K562 (cell line): ENCODE measurements at regions not wholly inside any gene's neighbourhood (a gene's known extent, or its start where the extent isn't known, plus 50 kb on each side); places are given as distances from the start of the nearest gene placed in this dataset.

Experiments
- ATAC-seq: fragments of 200-7000 bp; cut with Tn5 transposase; 3 replicates; pipeline ENCODE4 v1.9.1; 2020; ENCODE audit warnings: moderate library complexity
- BruUV-seq: library from RNA; stranded (reverse); fragments of 400-500 nt; replicated peaks from 2 replicates; lab custom pipeline; 2021; lab: Mats Ljungman, UMichigan
- CTCF ChIA-PET: fragments of 300-600 bp; formaldehyde crosslinking; extraction: SDS; loops from one replicate; lab custom pipeline; 2021; ENCODE audit warnings: low intra/inter-chr PET ratio; lab: Yijun Ruan, JAX
- POLR2A ChIA-PET: fragments of 300-600, 350-650 bp; sonication (Branson Sonifier 250); formaldehyde crosslinking; extraction: SDS; loops from one replicate; lab custom pipeline; 2021; ENCODE audit warnings: antibody characterized with exemption, inconsistent platforms; lab: Yijun Ruan, JAX
- DNase-seq, 4 experiments: peaks; one replicate each; pipeline versions ENCODE4 v3.0.0 to v3.0.0-alpha.2; 2011 to 2018; ENCODE audit warnings: low spot score in 3 of 4, mixed read lengths in 3 of 4; ENCODE audit errors: extremely low read depth in 1 of 4
- FAIRE-seq: peaks from 2 replicates; lab custom pipeline; 2011; peaks lifted over from hg19 to GRCh38; lab: Jason Lieb, UNC
- H2AFZ ChIP-seq: 2 replicates; pipeline ENCODE4 v1.6.0; 2011; ENCODE audit warnings: low read depth, low read length, control low read depth, inconsistent platforms
- H3K27ac ChIP-seq: fragments of 200-600 bp; 3 replicates; pipeline ENCODE4 v1.8.0; 2011; ENCODE audit warnings: low read depth, mild to moderate bottlenecking, control low read depth, inconsistent platforms, low read length, moderate library complexity, mixed read lengths; ENCODE audit errors: extremely low read depth
- H3K27me3 ChIP-seq, 2 experiments: fragments of 300-600 bp in 1 of 2; 2 replicates in 1 of 2; 3 replicates in 1 of 2; pipeline versions ENCODE4 v1.6.0 to v1.8.0; 2011; ENCODE audit warnings: inconsistent platforms in 2 of 2, low read length in 2 of 2, mild to moderate bottlenecking in 1 of 2, mixed read lengths in 1 of 2, moderate library complexity in 1 of 2; ENCODE audit not compliant: control insufficient read depth in 2 of 2, insufficient read depth in 2 of 2
- H3K36me3 ChIP-seq: fragments of 300-600 bp; 3 replicates; pipeline ENCODE4 v1.8.0; 2011; ENCODE audit warnings: mild to moderate bottlenecking, low read length, inconsistent platforms; ENCODE audit not compliant: control insufficient read depth, insufficient read depth
- H3K4me1 ChIP-seq, 2 experiments: fragments of 200-600 bp in 1 of 2; replicated peaks in 1 of 2; 2 replicates in 1 of 2; 3 replicates in 1 of 2; pipeline versions ENCODE4 v1.5.1 to v1.8.0; 2011; ENCODE audit warnings: inconsistent platforms in 2 of 2, low read length in 2 of 2, mild to moderate bottlenecking in 1 of 2, mixed read lengths in 1 of 2, moderate library complexity in 1 of 2; ENCODE audit not compliant: control insufficient read depth in 2 of 2, insufficient read depth in 2 of 2
- H3K4me2 ChIP-seq: 2 replicates; pipeline ENCODE4 v1.6.1; 2011; ENCODE audit warnings: low read length, control low read depth, inconsistent platforms, mixed read lengths; ENCODE audit not compliant: insufficient read depth
- H3K4me3 ChIP-seq: fragments of 200-600 bp; sonication (generic), shearing (Covaris generic); 2 replicates; pipeline ENCODE4 v1.5.1; 2016; ENCODE audit warnings: control low read depth, inconsistent platforms
- H3K79me2 ChIP-seq: fragments of 200-600 bp; 3 replicates; pipeline ENCODE4 v1.8.0; 2011; ENCODE audit warnings: low read length, inconsistent platforms; ENCODE audit not compliant: control insufficient read depth, insufficient read depth
- H3K9ac ChIP-seq, 2 experiments: 2 replicates each; pipeline versions ENCODE4 v1.6.0 to v1.6.1; 2011; ENCODE audit warnings: low read depth in 2 of 2, low read length in 2 of 2, control low read depth in 1 of 2, inconsistent platforms in 1 of 2, mild to moderate bottlenecking in 1 of 2, mixed read lengths in 1 of 2; ENCODE audit not compliant: insufficient read depth in 1 of 2
- H3K9me1 ChIP-seq: one replicate; pipeline ENCODE4 v1.6.0; 2011; ENCODE audit warnings: inconsistent platforms, mild to moderate bottlenecking, low read length, moderate library complexity; ENCODE audit not compliant: control insufficient read depth, insufficient read depth
- H3K9me3 ChIP-seq: replicated peaks from 2 replicates; pipeline ENCODE4 v1.5.1; 2011; ENCODE audit warnings: low read depth, low read length, inconsistent platforms; ENCODE audit not compliant: control insufficient read depth, insufficient read depth
- H4K20me1 ChIP-seq: replicated peaks from 2 replicates; pipeline ENCODE4 v1.6.1; 2011; ENCODE audit warnings: low read length, inconsistent platforms, mixed read lengths; ENCODE audit not compliant: control insufficient read depth, insufficient read depth
- ARID2 ChIP-seq: fragments of 450-650 bp; IDR thresholded peaks from 2 replicates; pipeline ENCODE4 v1.6.1; 2017; ENCODE audit warnings: antibody characterized with exemption, mild to moderate bottlenecking
- ILF3 ChIP-seq: fragments of 450-650 bp; IDR thresholded peaks from 2 replicates; pipeline ENCODE4 v1.6.1; 2018; ENCODE audit warnings: antibody characterized with exemption, mild to moderate bottlenecking, moderate library complexity, borderline replicate concordance
- KAT7 ChIP-seq: sonication (generic); formaldehyde crosslinking; IDR thresholded peaks from 2 replicates; pipeline ENCODE4 v1.8.0; 2022; ENCODE audit warnings: missing genetic modification reagents, mild to moderate bottlenecking, borderline replicate concordance
- KLF10 ChIP-seq: fragments of 250-450 bp; sonication (Bioruptor Pico); IDR thresholded peaks from 2 replicates; pipeline ENCODE4 v1.6.1; 2021; ENCODE audit warnings: matching md5 sums
- MTA2 ChIP-seq: fragments of 450-650 bp; IDR thresholded peaks from 2 replicates; pipeline ENCODE4 v1.6.1; 2016; ENCODE audit warnings: low read depth
- NCOA4 ChIP-seq: fragments of 450-650 bp; IDR thresholded peaks from 2 replicates; pipeline ENCODE4 v1.6.1; 2018; ENCODE audit warnings: mild to moderate bottlenecking; ENCODE audit not compliant: partially characterized antibody
- RAD21 ChIP-seq, 2 experiments: fragments of 250-450 bp in 1 of 2; fragments of 450-650 bp in 1 of 2; sonication (Bioruptor Pico) in 1 of 2; formaldehyde crosslinking in 1 of 2; IDR thresholded peaks in 1 of 2; conservative IDR thresholded peaks in 1 of 2; 2 replicates each; pipeline versions ENCODE4 v1.4.0 to v1.8.0; 2020 to 2022; ENCODE audit warnings: mild to moderate bottlenecking in 2 of 2, moderate library complexity in 1 of 2
- RBFOX2 ChIP-seq: fragments of 200-400 bp; formaldehyde crosslinking; IDR thresholded peaks from 2 replicates; pipeline ENCODE4 v1.6.1; 2017; ENCODE audit warnings: low read depth, mild to moderate bottlenecking, low read length, moderate library complexity
- RHOXF2B ChIP-seq: fragments of 250-450 bp; sonication (Bioruptor Pico); conservative IDR thresholded peaks from 2 replicates; pipeline ENCODE4 v1.5.1; 2021
- SMAD4 ChIP-seq: fragments of 250-450 bp; sonication (Bioruptor Pico); conservative IDR thresholded peaks from 2 replicates; pipeline ENCODE4 v1.8.0; 2021; ENCODE audit warnings: inconsistent platforms, mild to moderate bottlenecking, moderate library complexity
- SNIP1 ChIP-seq: fragments of 450-650 bp; IDR thresholded peaks from 2 replicates; pipeline ENCODE4 v1.7.1; 2017; ENCODE audit warnings: low read depth, mild to moderate bottlenecking
- ZNF217 ChIP-seq: sonication (generic); formaldehyde crosslinking; IDR thresholded peaks from 2 replicates; pipeline ENCODE4 v1.8.0; 2022; ENCODE audit warnings: mild to moderate bottlenecking, missing genetic modification reagents
- ZNF584 ChIP-seq: fragments of 200-800 bp; sonication (Bioruptor generic); IDR thresholded peaks from 2 replicates; pipeline ENCODE4 v1.6.1; 2016; ENCODE audit warnings: low read depth, mild to moderate bottlenecking, missing genetic modification characterization, missing compliant biosample characterization
- ZNF707 ChIP-seq: fragments of 250-450 bp; sonication (Bioruptor Pico); conservative IDR thresholded peaks from 2 replicates; pipeline ENCODE4 v1.8.0; 2022; ENCODE audit warnings: inconsistent platforms, mild to moderate bottlenecking, moderate library complexity
- ZNF766 ChIP-seq: fragments of 200-800 bp; sonication (Bioruptor generic); conservative IDR thresholded peaks from 2 replicates; pipeline ENCODE4 v1.6.1; 2016; ENCODE audit warnings: missing genetic modification characterization, missing compliant biosample characterization
- WGBS: fragments of 100-300 bp; shearing (Covaris generic); methylation state at CpG from one replicate; pipeline ENCODE4 v1.1.6; 2016; ENCODE audit warnings: low coverage, mixed read lengths; ENCODE audit not compliant: insufficient coverage; ENCODE audit errors: missing lambda C conversion rate; 5-methylcytosine and 5-hydroxymethylcytosine counted together
- in situ Hi-C: fragments of 300-500 bp; cut with MboI; formaldehyde crosslinking; loops from 4 replicates; pipeline ENCODE4 v1.15.0; 2018; ENCODE audit warnings: inconsistent platforms, mixed read lengths
- intact Hi-C: fragments of 100-400 bp; cut with micrococcal nuclease; formaldehyde crosslinking; loops from 2 replicates; pipeline ENCODE4 v1.14.2; 2022

- TF ChIP-seq RBFOX2 = no peak
- no peak for TF ChIP-seq ZNF707 (CRISPR knock-in tag)
Observed at GRCh38 chr13:62489731-62490130, 1074.1 kb upstream of the PCDH20 start (continued).

DNA sequence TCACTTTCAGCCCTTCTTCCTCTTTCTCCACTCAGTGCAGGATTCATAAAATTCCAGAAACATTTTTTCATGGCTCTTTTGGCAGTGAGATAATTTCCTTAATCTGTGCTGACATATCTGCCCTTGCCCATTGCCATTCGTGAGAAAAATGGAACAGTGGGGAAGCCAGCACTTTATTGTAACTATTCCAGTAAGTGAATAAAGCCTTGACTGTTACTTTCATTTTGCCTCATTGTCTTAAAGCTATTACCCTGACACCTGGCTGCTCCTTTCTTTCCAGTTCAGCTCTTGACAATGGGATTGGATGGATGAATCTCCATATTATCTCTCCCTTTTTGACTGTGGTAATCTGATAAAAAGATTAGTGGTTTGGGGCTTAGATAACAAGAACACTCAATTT lies 1068.1 kb upstream of the PCDH20 start:
- ChIA-PET CTCF (no interaction called here), POLR2A (no interaction called here)
- in situ Hi-C loops (no loop called here), intact Hi-C loops (no loop called here)
- Histone ChIP-seq H4K20me1 (no peaks in the 10 kb centered on the region), H3K79me2 (no peaks in the 10 kb centered on the region), H2AFZ (no peak overlapping the region), H3K36me3 (no peaks in the 10 kb centered on the region), H3K27ac (no peak overlapping the region), H3K9me3 (no peaks in the 10 kb centered on the region), H3K9ac (no peak overlapping the region), H3K4me1 (no peaks in the 10 kb centered on the region), H3K27me3 (no peaks in the 10 kb centered on the region), H3K9me1 (no peaks in the 10 kb centered on the region), H3K4me2 (no peak overlapping the region), H3K4me3 (no peak overlapping the region)
- TF ChIP-seq ZNF584 (no peak), MTA2 (no peak), RHOXF2B (CRISPR knock-in tag) (no peak), NCOA4 (no peak), ARID2 (no peak)
- FAIRE-seq (no peak), DNase-seq (no peak), ATAC-seq (no peak)
- BruUV-seq = no TSS peak
- 0% methylated on average over 1 of the region's 1 CpG for WGBS

DNA sequence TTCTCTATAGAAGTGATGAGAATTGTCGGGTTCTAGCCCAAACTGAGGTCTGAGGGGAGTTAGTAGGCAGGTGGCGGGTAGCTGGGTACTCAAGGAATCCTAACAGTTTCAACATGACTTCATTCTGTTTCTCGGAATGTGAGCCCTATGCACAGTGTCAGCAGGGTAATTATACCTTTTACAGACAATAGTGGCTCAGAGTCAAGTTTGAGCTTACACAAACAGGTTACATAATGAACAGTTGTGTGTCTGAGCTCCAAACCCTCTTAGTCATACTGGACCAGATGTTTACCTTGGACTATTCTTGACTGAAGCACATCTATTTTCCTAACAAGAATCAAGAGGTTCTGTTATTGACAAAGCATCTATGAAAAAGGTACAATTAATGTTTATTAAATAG lies 1066.7 kb upstream of the PCDH20 start:
- H2AFZ ChIP-seq = no peak overlapping the region
- H3K4me1 ChIP-seq = no peaks in the 10 kb centered on the region
- no peak overlapping the region for H3K4me3 ChIP-seq
- no peak overlapping the region for H3K4me2 ChIP-seq
- DNase-seq = no peak
- TF ChIP-seq KAT7 (CRISPR knock-in tag) (no peak), KLF10 (CRISPR knock-in tag) (no peak), ZNF766 (CRISPR knock-in tag) (no peak), ZNF217 (CRISPR knock-in tag) (no peak), SNIP1 (no peak), RAD21 (CRISPR knock-in tag; conservative IDR thresholded peaks at IDR 0.05 in 1 of 2, IDR thresholded peaks at IDR 0.05 in 1 of 2) (no peak), SMAD4 (CRISPR knock-in tag) (no peak), ILF3 (no peak)
- H3K36me3 ChIP-seq = no peaks in the 10 kb centered on the region
- WGBS = 0% methylated on average over 2 of the region's 3 CpGs
- POLR2A ChIA-PET = no interaction called here
- no peaks in the 10 kb centered on the region for H3K79me2 ChIP-seq
- H3K9me1 ChIP-seq = no peaks in the 10 kb centered on the region
- in situ Hi-C loops (no loop called here), intact Hi-C loops (no loop called here)
- CTCF ChIA-PET = no interaction called here
- H3K27me3 ChIP-seq = no peaks in the 10 kb centered on the region
- FAIRE-seq = no peak
- no peak for ATAC-seq
- H4K20me1 ChIP-seq = no peaks in the 10 kb centered on the region
- H3K9me3 ChIP-seq = no peaks in the 10 kb centered on the region
- H3K27ac ChIP-seq = no peak overlapping the region
- BruUV-seq = no TSS peak
- no peak overlapping the region for H3K9ac ChIP-seq
